H1 (cell line): ENCODE measurements at regions not wholly inside any gene's neighbourhood (a gene's known extent, or its start where the extent isn't known, plus 50 kb on each side); places are given as distances from the start of the nearest gene placed in this dataset.

Source experiments
- NANOG ChIP-seq: IDR thresholded peaks from 2 replicates; pipeline ENCODE4 v1.6.1; 2011; ENCODE audit warnings: low read length, low read depth, mild to moderate bottlenecking, inconsistent platforms; ENCODE audit not compliant: insufficient read depth, poor library complexity, severe bottlenecking
- TF ChIP-seq, protein P1 (sequence below): fragments of 300-600 bp; sonication (generic); IDR thresholded peaks from 2 replicates; pipeline ENCODE4 v1.7.1; 2012; ENCODE audit warnings: low read length, moderate library complexity, mild to moderate bottlenecking, inconsistent platforms; ENCODE audit not compliant: insufficient replicate concordance

DNA sequence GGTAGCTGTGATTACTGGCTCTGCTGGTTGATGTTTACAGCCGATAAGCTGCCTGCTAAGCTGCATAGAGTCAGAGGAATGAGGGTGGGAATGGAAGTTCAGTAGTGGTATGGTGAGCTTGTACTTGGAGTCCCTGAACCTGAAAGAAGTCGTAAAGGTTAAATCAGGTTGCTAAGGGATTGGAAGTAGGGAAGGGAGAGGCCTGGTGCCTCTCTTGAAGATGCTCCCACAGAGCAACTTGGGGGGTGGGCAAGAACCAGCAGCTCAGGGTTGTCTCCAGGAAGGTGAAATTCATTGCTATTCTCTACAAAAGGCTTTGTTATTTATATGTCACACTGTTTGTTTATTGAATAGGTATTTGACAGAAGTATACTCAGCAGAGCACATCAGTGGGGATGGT lies 73.8 kb upstream of the OLFM4 start (continued):
- TF ChIP-seq, protein P1, sequence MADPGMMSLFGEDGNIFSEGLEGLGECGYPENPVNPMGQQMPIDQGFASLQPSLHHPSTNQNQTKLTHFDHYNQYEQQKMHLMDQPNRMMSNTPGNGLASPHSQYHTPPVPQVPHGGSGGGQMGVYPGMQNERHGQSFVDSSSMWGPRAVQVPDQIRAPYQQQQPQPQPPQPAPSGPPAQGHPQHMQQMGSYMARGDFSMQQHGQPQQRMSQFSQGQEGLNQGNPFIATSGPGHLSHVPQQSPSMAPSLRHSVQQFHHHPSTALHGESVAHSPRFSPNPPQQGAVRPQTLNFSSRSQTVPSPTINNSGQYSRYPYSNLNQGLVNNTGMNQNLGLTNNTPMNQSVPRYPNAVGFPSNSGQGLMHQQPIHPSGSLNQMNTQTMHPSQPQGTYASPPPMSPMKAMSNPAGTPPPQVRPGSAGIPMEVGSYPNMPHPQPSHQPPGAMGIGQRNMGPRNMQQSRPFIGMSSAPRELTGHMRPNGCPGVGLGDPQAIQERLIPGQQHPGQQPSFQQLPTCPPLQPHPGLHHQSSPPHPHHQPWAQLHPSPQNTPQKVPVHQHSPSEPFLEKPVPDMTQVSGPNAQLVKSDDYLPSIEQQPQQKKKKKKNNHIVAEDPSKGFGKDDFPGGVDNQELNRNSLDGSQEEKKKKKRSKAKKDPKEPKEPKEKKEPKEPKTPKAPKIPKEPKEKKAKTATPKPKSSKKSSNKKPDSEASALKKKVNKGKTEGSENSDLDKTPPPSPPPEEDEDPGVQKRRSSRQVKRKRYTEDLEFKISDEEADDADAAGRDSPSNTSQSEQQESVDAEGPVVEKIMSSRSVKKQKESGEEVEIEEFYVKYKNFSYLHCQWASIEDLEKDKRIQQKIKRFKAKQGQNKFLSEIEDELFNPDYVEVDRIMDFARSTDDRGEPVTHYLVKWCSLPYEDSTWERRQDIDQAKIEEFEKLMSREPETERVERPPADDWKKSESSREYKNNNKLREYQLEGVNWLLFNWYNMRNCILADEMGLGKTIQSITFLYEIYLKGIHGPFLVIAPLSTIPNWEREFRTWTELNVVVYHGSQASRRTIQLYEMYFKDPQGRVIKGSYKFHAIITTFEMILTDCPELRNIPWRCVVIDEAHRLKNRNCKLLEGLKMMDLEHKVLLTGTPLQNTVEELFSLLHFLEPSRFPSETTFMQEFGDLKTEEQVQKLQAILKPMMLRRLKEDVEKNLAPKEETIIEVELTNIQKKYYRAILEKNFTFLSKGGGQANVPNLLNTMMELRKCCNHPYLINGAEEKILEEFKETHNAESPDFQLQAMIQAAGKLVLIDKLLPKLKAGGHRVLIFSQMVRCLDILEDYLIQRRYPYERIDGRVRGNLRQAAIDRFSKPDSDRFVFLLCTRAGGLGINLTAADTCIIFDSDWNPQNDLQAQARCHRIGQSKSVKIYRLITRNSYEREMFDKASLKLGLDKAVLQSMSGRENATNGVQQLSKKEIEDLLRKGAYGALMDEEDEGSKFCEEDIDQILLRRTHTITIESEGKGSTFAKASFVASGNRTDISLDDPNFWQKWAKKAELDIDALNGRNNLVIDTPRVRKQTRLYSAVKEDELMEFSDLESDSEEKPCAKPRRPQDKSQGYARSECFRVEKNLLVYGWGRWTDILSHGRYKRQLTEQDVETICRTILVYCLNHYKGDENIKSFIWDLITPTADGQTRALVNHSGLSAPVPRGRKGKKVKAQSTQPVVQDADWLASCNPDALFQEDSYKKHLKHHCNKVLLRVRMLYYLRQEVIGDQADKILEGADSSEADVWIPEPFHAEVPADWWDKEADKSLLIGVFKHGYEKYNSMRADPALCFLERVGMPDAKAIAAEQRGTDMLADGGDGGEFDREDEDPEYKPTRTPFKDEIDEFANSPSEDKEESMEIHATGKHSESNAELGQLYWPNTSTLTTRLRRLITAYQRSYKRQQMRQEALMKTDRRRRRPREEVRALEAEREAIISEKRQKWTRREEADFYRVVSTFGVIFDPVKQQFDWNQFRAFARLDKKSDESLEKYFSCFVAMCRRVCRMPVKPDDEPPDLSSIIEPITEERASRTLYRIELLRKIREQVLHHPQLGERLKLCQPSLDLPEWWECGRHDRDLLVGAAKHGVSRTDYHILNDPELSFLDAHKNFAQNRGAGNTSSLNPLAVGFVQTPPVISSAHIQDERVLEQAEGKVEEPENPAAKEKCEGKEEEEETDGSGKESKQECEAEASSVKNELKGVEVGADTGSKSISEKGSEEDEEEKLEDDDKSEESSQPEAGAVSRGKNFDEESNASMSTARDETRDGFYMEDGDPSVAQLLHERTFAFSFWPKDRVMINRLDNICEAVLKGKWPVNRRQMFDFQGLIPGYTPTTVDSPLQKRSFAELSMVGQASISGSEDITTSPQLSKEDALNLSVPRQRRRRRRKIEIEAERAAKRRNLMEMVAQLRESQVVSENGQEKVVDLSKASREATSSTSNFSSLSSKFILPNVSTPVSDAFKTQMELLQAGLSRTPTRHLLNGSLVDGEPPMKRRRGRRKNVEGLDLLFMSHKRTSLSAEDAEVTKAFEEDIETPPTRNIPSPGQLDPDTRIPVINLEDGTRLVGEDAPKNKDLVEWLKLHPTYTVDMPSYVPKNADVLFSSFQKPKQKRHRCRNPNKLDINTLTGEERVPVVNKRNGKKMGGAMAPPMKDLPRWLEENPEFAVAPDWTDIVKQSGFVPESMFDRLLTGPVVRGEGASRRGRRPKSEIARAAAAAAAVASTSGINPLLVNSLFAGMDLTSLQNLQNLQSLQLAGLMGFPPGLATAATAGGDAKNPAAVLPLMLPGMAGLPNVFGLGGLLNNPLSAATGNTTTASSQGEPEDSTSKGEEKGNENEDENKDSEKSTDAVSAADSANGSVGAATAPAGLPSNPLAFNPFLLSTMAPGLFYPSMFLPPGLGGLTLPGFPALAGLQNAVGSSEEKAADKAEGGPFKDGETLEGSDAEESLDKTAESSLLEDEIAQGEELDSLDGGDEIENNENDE, result no peak
- peak; percentile 29 for TF ChIP-seq NANOG
